PFSK-1 (cell line): ENCODE measurements at regions not wholly inside any gene's neighbourhood (a gene's known extent, or its start where the extent isn't known, plus 50 kb on each side); places are given as distances from the start of the nearest gene placed in this dataset.

ENCODE experiments used
- FOXP2 ChIP-seq: optimal IDR thresholded peaks from 2 replicates; pipeline ENCODE3; 2011; ENCODE audit warnings: borderline replicate concordance, control low read depth, inconsistent platforms; ENCODE audit not compliant: insufficient read depth; ENCODE audit errors: extremely low read length, extremely low read depth
- POLR2AphosphoS5 ChIP-seq: IDR thresholded peaks from 2 replicates; pipeline ENCODE4 v1.6.1; 2012; ENCODE audit warnings: low read depth, mild to moderate bottlenecking, control low read depth, low read length, moderate library complexity
- REST ChIP-seq, 2 experiments: IDR thresholded peaks; 2 replicates each; pipeline versions ENCODE4 v1.6.1 to v1.8.0; 2011 to 2012; ENCODE audit warnings: low read depth in 2 of 2, low read length in 2 of 2, control low read depth in 1 of 2, inconsistent platforms in 1 of 2, mild to moderate bottlenecking in 1 of 2, moderate library complexity in 1 of 2; ENCODE audit not compliant: insufficient read depth in 1 of 2
- SIN3A ChIP-seq: IDR thresholded peaks from 2 replicates; pipeline ENCODE4 v1.6.1; 2012; ENCODE audit warnings: mild to moderate bottlenecking, low read length, moderate library complexity, borderline replicate concordance; ENCODE audit not compliant: insufficient read depth
- TAF1 ChIP-seq: IDR thresholded peaks from 2 replicates; pipeline ENCODE4 v1.6.1; 2012; ENCODE audit warnings: low read length, control low read depth, borderline replicate concordance; ENCODE audit not compliant: insufficient read depth

GRCh38 chr2:146262606-146263005, 1582.2 kb upstream of the ACVR2A start:
- TF ChIP-seq FOXP2, result no peak
- TF ChIP-seq TAF1, result no peak
- no peak for TF ChIP-seq POLR2AphosphoS5
- no peak for TF ChIP-seq REST (IDR thresholded peaks at IDR 0.05; ENCODE audit: insufficient read depth in 1 of 2, low read depth in 2 of 2, low read length in 2 of 2)
- TF ChIP-seq SIN3A, result no peak

GRCh38 chr2:146260551-146260950, 1584.3 kb upstream of the ACVR2A start:
- TF ChIP-seq POLR2AphosphoS5, result no peak
- TF ChIP-seq REST (IDR thresholded peaks at IDR 0.05; ENCODE audit: insufficient read depth in 1 of 2, low read depth in 2 of 2, low read length in 2 of 2), result no peak
- no peak for TF ChIP-seq FOXP2
- TF ChIP-seq SIN3A, result no peak
- TF ChIP-seq TAF1, result no peak

- no peak for TF ChIP-seq SIN3A
- no peak for TF ChIP-seq REST (IDR thresholded peaks at IDR 0.05; ENCODE audit: insufficient read depth in 1 of 2, low read depth in 2 of 2, low read length in 2 of 2)
- TF ChIP-seq FOXP2, result no peak
- TF ChIP-seq TAF1, result no peak
- TF ChIP-seq POLR2AphosphoS5, result no peak
Observed at GRCh38 chr2:146259816-146260215, 1585.0 kb upstream of the ACVR2A start.

GRCh38 chr2:146258071-146258470, 1586.8 kb upstream of the ACVR2A start:
- TF ChIP-seq TAF1 (no peak), REST (IDR thresholded peaks at IDR 0.05; ENCODE audit: insufficient read depth in 1 of 2, low read depth in 2 of 2, low read length in 2 of 2) (no peak), FOXP2 (no peak), SIN3A (no peak)

- no peak for TF ChIP-seq SIN3A
- no peak for TF ChIP-seq REST (IDR thresholded peaks at IDR 0.05; ENCODE audit: insufficient read depth in 1 of 2, low read depth in 2 of 2, low read length in 2 of 2)
- TF ChIP-seq FOXP2, result no peak
- TF ChIP-seq TAF1, result no peak
- TF ChIP-seq POLR2AphosphoS5, result no peak
Observed at GRCh38 chr2:146252119-146252518, 1592.7 kb upstream of the ACVR2A start.
